A204.1 (cell line): ENCODE measurements at regions not wholly inside any gene's neighbourhood (a gene's known extent, or its start where the extent isn't known, plus 50 kb on each side); places are given as distances from the start of the nearest gene placed in this dataset.
A peak's percentile ranks its signal among the peaks of the same experiment; 100 is the strongest.
"Not testable (repeated sequence)": the region's sequence is repeated elsewhere in the genome, so short reads cannot be mapped to it uniquely, and the experiment has no call there.

Source experiments
- FAIRE-seq: peaks from 2 replicates; lab custom pipeline; 2012; peaks lifted over from hg19 to GRCh38; lab: Jason Lieb, UNC

GRCh38 chrX:52261125-52261462 is 76.4 kb downstream of the MAGED4 start:
- FAIRE-seq: no peak

DNA sequence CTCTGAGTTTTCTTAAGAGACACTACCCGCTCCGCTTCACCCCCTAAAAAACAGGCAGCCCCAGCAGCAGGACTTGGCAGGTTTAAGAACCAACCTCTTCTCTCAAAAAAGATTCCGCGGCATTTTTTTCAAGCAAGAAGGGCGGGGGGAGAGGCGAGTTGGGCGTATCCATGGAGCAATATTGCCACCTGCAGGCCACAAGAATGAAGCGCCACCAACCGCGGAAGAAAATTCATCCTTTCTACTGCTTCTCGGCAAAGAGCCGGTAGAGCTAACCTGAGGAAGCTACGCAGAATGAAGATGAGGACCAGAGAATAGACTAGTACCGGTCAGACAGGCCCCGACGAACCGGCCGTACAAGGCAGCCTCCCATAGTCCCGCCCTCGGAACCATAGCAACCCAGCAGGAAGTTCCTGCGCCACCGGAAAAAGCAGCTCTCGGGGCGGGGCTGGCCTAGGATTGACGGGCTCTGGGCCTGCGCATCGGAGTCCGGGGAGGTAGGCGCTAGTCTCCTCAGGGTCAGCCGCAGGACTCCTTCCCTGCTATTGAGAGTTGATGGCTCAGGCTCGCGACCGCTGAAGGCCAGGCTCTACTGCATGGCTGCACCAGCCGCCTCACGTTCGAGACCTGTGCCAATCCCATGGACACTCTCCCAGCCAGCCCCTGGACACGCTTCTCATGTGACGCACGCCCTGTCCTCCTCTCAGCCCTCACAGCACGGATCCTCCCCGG is 76.9 kb downstream of the MAGED4 start:
- FAIRE-seq: peak; percentile 65

- no peak for FAIRE-seq
These were observed 77.5 kb downstream of the MAGED4 start for GRCh38 chrX:52262195-52262546.

DNA sequence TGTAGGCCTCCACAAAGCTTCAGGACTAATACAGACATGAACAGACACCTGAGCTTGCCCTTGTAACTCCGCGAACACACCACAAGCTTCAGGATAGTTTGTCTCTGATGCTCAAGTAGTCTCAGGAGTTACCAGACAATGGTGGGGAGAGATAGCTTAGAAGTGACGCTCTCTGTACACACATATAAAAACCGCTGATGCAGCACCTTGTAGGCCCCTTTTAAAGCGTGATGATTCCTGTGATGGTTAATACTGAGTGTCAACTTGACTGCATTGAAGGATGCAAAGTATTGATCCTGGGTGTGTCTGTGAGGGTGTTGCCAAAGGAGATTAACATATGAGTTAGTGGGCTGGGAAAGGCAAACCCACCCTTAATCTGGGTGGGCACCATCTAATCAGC is 78.7 kb downstream of the MAGED4 start:
- no peak for FAIRE-seq

- no peak for FAIRE-seq
These were observed 81.0 kb downstream of the MAGED4 start for GRCh38 chrX:52265713-52266112.

DNA sequence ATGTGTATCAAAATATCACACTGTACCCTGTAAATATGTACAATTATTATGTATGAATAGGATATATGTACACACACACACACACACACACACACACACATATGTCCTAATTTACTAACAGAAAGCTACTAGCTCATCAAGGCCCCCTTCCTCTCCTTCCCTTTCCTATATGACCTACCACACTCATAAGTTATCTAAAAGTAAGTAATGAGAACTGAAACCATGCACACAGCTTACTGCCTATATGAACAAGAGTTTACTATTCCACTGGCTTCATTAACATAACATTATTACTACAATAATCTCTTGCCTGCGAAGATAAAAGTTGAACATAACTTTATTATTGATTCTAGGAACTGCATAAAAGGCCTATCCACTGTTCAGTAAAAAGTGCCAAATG is 83.8 kb downstream of the MAGED4 start:
- FAIRE-seq: not testable (repeated sequence)

GRCh38 chrX:52270453-52271116 is 85.9 kb downstream of the MAGED4 start:
- no peak for FAIRE-seq

GRCh38 chrX:52271206-52271605 is 86.5 kb downstream of the MAGED4 start:
- no peak for FAIRE-seq

- no peak for FAIRE-seq
These were observed 91.2 kb upstream of the XAGE2 start for GRCh38 chrX:52277666-52278065.

GRCh38 chrX:52280812-52281211 is 88.0 kb upstream of the XAGE2 start:
- no peak for FAIRE-seq

- FAIRE-seq: no peak
These were observed 84.0 kb upstream of the XAGE2 start for GRCh38 chrX:52284865-52285264.

GRCh38 chrX:52298968-52299367 is 69.9 kb upstream of the XAGE2 start:
- not testable (repeated sequence) for FAIRE-seq

DNA sequence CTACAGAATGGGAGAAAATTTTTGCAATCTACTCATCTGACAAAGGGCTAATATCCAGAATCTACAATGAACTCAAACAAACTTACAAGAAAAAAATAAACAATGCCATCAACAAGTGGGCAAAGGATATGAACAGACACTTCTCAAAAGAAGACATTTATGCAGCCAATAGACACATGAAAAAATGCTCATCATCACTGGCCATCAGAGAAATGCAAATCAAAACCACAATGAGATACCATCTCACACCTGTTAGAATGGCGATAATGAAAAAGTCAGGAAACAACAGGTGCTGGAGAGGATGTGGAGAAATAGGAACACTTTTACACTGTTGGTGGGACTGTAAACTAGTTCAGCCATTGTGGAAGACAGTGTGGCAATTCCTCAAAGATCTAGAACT is 60.3 kb upstream of the XAGE2 start:
- FAIRE-seq: not testable (repeated sequence)
